OCI-LY1 (cell line): ENCODE measurements at regions not wholly inside any gene's neighbourhood (a gene's known extent, or its start where the extent isn't known, plus 50 kb on each side); places are given as distances from the start of the nearest gene placed in this dataset.

Source experiments
- EZH2 ChIP-seq: fragments of 200-600 bp; sonication (generic), shearing (Covaris generic); IDR thresholded peaks from 2 replicates; pipeline ENCODE4 v1.8.0; 2017; ENCODE audit warnings: borderline replicate concordance, mixed run types, mild to moderate bottlenecking, antibody characterized with exemption, low read length, moderate library complexity, mixed read lengths
- TF ChIP-seq, protein P1 (sequence below): fragments of 200-600 bp; sonication (generic), shearing (Covaris generic); IDR thresholded peaks from 2 replicates; pipeline ENCODE4 v1.5.1; 2017; ENCODE audit warnings: mild to moderate bottlenecking, antibody characterized with exemption, low read length, moderate library complexity, mixed read lengths

DNA sequence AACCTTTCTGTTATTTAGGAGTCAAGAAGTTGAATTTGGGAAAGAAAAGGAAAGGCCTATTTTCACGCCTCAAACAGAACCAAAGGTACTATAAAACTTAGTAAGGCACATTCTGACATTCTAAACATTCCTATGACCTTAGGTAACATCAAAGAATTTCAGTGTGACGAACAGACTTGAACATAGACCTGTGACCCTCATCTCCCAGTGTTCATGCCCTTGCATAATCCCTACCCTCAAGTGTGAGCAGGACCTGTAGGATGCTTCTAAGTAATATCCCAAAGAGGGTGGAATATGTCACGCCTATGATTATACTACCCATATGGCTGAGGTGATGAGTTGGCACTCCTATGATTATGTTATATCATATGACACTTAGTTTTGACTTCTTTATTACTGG is 540.9 kb downstream of the KIF4B start:
- TF ChIP-seq, protein P1, sequence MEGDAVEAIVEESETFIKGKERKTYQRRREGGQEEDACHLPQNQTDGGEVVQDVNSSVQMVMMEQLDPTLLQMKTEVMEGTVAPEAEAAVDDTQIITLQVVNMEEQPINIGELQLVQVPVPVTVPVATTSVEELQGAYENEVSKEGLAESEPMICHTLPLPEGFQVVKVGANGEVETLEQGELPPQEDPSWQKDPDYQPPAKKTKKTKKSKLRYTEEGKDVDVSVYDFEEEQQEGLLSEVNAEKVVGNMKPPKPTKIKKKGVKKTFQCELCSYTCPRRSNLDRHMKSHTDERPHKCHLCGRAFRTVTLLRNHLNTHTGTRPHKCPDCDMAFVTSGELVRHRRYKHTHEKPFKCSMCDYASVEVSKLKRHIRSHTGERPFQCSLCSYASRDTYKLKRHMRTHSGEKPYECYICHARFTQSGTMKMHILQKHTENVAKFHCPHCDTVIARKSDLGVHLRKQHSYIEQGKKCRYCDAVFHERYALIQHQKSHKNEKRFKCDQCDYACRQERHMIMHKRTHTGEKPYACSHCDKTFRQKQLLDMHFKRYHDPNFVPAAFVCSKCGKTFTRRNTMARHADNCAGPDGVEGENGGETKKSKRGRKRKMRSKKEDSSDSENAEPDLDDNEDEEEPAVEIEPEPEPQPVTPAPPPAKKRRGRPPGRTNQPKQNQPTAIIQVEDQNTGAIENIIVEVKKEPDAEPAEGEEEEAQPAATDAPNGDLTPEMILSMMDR: no peak
- no peak for TF ChIP-seq EZH2
